ENCODE measurements at regions not wholly inside any gene's neighbourhood (a gene's known extent, or its start where the extent isn't known, plus 50 kb on each side); places are given as distances from the start of the nearest gene placed in this dataset.

- no peak overlapping the region for H2AFZ ChIP-seq (ENCODE audit: low read length)
- H3K4me2 ChIP-seq (ENCODE audit: insufficient read depth, low read length), result no peak overlapping the region
- no peaks in the 10 kb centered on the region for H3K36me3 ChIP-seq (ENCODE audit: insufficient read depth, low read length)
- H3K27ac ChIP-seq (ENCODE audit: low read depth, low read length), result no peak overlapping the region
- no peaks in the 10 kb centered on the region for H3K9me3 ChIP-seq (ENCODE audit: low read depth, low read length)
- TF ChIP-seq CTCF (IDR thresholded peaks at IDR 0.05; ENCODE audit: extremely low read depth, low read depth, low read length), result no peak
- no peaks in the 10 kb centered on the region for H4K20me1 ChIP-seq (ENCODE audit: insufficient read depth, low read length)
- no peak overlapping the region for H3K4me3 ChIP-seq (ENCODE audit: insufficient read depth, low read length)
- no peaks in the 10 kb centered on the region for H3K79me2 ChIP-seq (ENCODE audit: insufficient read depth, low read length)
- no peaks in the 10 kb centered on the region for H3K27me3 ChIP-seq (ENCODE audit: insufficient read depth, low read length)
- no peaks in the 10 kb centered on the region for H3K4me1 ChIP-seq (ENCODE audit: insufficient read depth, low read length)
- no peak for DNase-seq (ENCODE audit: insufficient read length, low spot score, missing footprints)
Measured at GRCh38 chr2:66084948-66085590, 349.9 kb upstream of the MEIS1 start.

- Histone ChIP-seq H3K9me3 (ENCODE audit: low read depth, low read length) (no peaks in the 10 kb centered on the region), H3K27me3 (ENCODE audit: insufficient read depth, low read length) (no peaks in the 10 kb centered on the region), H4K20me1 (ENCODE audit: insufficient read depth, low read length) (no peaks in the 10 kb centered on the region), H3K36me3 (ENCODE audit: insufficient read depth, low read length) (no peaks in the 10 kb centered on the region), H3K4me1 (ENCODE audit: insufficient read depth, low read length) (no peaks in the 10 kb centered on the region), H3K4me3 (ENCODE audit: insufficient read depth, low read length) (no peak overlapping the region), H3K79me2 (ENCODE audit: insufficient read depth, low read length) (no peaks in the 10 kb centered on the region), H3K27ac (ENCODE audit: low read depth, low read length) (no peak overlapping the region), H2AFZ (ENCODE audit: low read length) (no peak overlapping the region), H3K4me2 (ENCODE audit: insufficient read depth, low read length) (no peak overlapping the region)
- no peak for TF ChIP-seq CTCF (IDR thresholded peaks at IDR 0.05; ENCODE audit: extremely low read depth, low read depth, low read length)
- no peak for DNase-seq (ENCODE audit: insufficient read length, low spot score, missing footprints)
Measured at GRCh38 chr2:66082581-66082980, 352.3 kb upstream of the MEIS1 start.

GRCh38 chr2:66080127-66080526 is 354.8 kb upstream of the MEIS1 start:
- no peaks in the 10 kb centered on the region for H3K27me3 ChIP-seq (ENCODE audit: insufficient read depth, low read length)

GRCh38 chr2:66073172-66073571 is 361.8 kb upstream of the MEIS1 start:
- Histone ChIP-seq H3K4me3 (ENCODE audit: insufficient read depth, low read length) (no peak overlapping the region), H3K27me3 (ENCODE audit: insufficient read depth, low read length) (no peaks in the 10 kb centered on the region), H3K4me1 (ENCODE audit: insufficient read depth, low read length) (no peaks in the 10 kb centered on the region), H3K27ac (ENCODE audit: low read depth, low read length) (no peak overlapping the region), H3K36me3 (ENCODE audit: insufficient read depth, low read length) (no peaks in the 10 kb centered on the region), H2AFZ (ENCODE audit: low read length) (no peak overlapping the region), H3K79me2 (ENCODE audit: insufficient read depth, low read length) (no peaks in the 10 kb centered on the region), H4K20me1 (ENCODE audit: insufficient read depth, low read length) (no peaks in the 10 kb centered on the region), H3K9me3 (ENCODE audit: low read depth, low read length) (no peaks in the 10 kb centered on the region), H3K4me2 (ENCODE audit: insufficient read depth, low read length) (no peak overlapping the region)
- no peak for TF ChIP-seq CTCF (IDR thresholded peaks at IDR 0.05; ENCODE audit: extremely low read depth, low read depth, low read length)
- peak; percentile 45 for DNase-seq (ENCODE audit: insufficient read length, low spot score, missing footprints)

More at GRCh38 chr2:66080127-66080526, 354.8 kb upstream of the MEIS1 start:
- H3K4me2 ChIP-seq (ENCODE audit: insufficient read depth, low read length), result no peak overlapping the region
- H2AFZ ChIP-seq (ENCODE audit: low read length), result no peak overlapping the region
- TF ChIP-seq CTCF (IDR thresholded peaks at IDR 0.05; ENCODE audit: extremely low read depth, low read depth, low read length), result no peak
- H3K9me3 ChIP-seq (ENCODE audit: low read depth, low read length), result no peaks in the 10 kb centered on the region
- H3K79me2 ChIP-seq (ENCODE audit: insufficient read depth, low read length), result no peaks in the 10 kb centered on the region
- no peak overlapping the region for H3K4me3 ChIP-seq (ENCODE audit: insufficient read depth, low read length)
- no peaks in the 10 kb centered on the region for H3K36me3 ChIP-seq (ENCODE audit: insufficient read depth, low read length)
- no peak overlapping the region for H3K27ac ChIP-seq (ENCODE audit: low read depth, low read length)
- no peaks in the 10 kb centered on the region for H4K20me1 ChIP-seq (ENCODE audit: insufficient read depth, low read length)
- DNase-seq (ENCODE audit: insufficient read length, low spot score, missing footprints), result no peak
- no peaks in the 10 kb centered on the region for H3K4me1 ChIP-seq (ENCODE audit: insufficient read depth, low read length)
